Sigmoid colon (tissue), 4 donors: ENCODE measurements at regions not wholly inside any gene's neighbourhood (a gene's known extent, or its start where the extent isn't known, plus 50 kb on each side); places are given as distances from the start of the nearest gene placed in this dataset.

ENCODE experiments used
- CTCF ChIP-seq, 4 experiments: fragments of 450-650 bp in 3 of 4; fragments of 200-600 bp in 1 of 4; IDR thresholded peaks; one replicate each; pipeline ENCODE4 v1.5.1; 2016 to 2019; ENCODE audit warnings: antibody characterized with exemption in 4 of 4, mild to moderate bottlenecking in 3 of 4, moderate library complexity in 2 of 4
- POLR2AphosphoS5 ChIP-seq, 4 donors: sonication (generic); formaldehyde crosslinking; IDR thresholded peaks; one replicate each; pipeline ENCODE4 v1.6.1; 2017; ENCODE audit warnings: antibody characterized with exemption in 4 of 4

- TF ChIP-seq CTCF (IDR thresholded peaks at IDR 0.05) (no peak), POLR2AphosphoS5 (IDR thresholded peaks at IDR 0.05) (no peak)
Measured at GRCh38 chr6:81929828-81930227, 177.3 kb upstream of the TENT5A start.
